GM18909 (cell line): ENCODE measurements at regions not wholly inside any gene's neighbourhood (a gene's known extent, or its start where the extent isn't known, plus 50 kb on each side); places are given as distances from the start of the nearest gene placed in this dataset.

Experiments
- ATAC-seq: cut with Tn5 transposase; IDR thresholded peaks from one replicate; pipeline ENCODE4 v1.9.1; 2021; ENCODE audit warnings: mild to moderate bottlenecking; ENCODE audit not compliant: unreplicated experiment, poor library complexity

DNA sequence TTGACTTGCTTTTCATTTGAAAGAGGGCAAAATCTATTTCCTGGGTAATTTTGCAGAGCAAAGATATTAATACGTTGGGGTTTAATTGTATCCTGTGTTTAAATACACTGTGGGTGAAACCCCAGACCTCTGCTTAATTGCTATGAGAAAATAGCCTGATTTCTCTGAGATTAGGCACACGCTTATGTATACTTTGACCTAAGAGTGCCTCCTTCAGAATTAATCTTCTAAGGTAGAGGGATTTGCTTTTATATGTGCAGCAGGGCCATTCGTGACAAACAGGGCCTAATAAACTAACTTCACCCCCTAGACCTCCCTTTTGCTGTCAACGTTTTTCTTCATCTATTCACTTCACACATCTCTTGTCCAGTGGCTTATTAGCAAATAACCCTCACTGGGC lies 216.9 kb upstream of the ADGRL2 start:
- ATAC-seq, result no peak

DNA sequence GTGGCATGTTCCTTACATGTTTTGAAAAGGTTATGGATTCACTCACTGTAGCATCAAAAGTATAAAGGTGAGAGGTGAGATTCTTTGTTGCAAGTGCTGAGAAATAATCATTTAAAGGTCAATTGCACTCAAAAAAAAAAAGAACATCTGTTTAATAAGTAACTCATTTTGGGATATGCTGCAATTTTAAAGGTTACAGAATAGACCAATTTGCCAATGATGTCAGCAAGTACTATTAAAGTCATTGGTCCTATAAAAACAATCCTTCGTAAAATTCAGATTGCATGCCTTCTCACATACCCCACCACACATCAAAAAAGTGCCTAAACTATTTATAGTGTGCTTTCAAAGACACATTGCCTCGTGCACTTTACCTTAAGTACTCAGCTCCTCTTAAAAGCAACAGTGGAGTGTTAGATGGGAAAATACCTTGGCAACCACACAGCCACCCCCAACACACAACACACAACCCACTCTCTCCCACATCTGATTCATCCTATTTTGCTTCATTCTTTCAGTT lies 218.2 kb upstream of the ADGRL2 start:
- no peak for ATAC-seq

DNA sequence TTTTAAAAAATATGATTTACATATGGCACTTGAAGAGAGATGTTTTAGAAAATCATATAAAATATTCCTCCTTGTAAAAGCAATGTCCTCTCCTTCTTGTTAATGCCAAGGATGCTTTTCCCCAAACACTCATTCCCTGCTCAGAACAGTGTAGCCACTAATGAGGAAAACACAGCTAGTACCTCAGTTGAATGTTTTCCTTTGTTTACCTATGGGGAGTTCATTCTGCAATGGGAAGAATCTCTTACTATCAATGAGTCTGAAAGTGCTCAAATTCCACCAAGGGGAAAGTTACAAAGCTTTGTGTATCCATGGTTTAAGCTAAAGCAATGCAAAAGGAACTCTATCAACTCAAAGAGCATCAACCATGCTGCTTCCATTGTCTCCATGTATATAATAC lies 221.9 kb upstream of the ADGRL2 start:
- ATAC-seq, result no peak

DNA sequence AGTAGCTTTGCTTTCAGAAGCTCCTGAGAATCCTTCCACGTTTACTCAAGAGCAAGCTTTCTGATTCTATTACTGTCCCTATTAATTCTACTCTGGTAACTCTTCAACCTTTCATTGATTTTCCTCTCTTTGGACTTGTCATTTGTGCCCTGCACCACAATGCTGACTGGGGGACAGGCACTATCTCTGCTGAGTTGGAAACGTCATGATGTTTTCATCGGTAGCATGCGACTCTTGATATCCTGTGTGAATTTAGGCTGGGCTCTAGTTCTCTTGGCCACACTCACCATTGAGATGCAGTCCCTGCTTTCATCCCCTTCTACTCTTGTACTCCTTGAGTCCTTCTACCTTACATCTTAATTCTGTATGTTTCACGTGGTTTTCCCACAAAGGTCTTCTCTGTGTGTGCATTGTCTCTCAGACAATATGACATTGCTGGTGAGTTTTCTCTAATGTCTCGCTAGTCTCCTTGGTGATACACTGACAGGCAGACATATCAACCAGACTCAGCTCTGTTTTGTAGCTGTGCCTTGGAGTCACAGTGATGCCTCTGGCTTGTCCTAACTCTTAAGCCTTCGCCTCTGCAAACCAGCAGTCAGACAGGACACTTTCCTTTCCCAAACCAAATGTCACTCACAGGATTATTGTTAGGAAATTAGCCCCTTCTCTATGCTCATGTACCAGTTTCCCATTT lies 223.6 kb upstream of the ADGRL2 start:
- no peak for ATAC-seq

DNA sequence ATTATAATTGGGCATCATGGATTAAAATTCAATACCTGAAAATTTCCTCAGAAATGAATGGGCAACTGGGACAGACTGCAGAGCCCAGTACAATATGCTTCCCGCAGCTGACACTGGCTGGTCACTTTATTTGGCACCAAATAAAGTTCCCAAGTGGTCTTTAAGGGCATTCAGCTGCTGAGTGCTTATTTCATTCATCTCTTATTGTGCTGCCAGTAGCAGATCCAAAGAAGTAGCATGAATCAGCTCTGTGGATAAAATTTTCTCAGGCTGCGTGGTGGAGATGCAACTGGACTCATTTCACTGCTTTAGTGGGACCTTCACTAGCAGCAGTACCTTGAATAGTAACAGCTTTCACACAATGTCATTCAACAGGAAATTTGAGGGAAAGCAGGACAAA lies 226.3 kb upstream of the ADGRL2 start:
- ATAC-seq, result no peak

DNA sequence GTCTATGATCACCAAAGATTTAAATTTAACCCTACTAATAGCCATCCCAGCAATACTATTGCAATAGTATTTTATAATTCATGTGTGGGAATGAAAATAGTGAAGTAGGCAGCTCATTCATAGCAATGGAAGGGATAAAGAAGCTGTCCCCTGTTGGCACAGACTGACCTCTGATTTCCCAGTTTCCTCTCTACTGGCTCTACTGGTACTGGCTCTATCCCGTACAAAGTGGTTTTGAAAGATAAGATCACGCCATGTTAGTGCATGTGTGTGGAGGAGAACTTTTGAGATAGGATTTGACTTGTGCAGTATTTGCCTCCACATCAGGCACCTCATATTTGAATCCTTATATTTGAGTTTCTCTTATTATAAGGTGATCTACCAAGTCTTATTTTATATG lies 227.3 kb upstream of the ADGRL2 start:
- ATAC-seq, result no peak

DNA sequence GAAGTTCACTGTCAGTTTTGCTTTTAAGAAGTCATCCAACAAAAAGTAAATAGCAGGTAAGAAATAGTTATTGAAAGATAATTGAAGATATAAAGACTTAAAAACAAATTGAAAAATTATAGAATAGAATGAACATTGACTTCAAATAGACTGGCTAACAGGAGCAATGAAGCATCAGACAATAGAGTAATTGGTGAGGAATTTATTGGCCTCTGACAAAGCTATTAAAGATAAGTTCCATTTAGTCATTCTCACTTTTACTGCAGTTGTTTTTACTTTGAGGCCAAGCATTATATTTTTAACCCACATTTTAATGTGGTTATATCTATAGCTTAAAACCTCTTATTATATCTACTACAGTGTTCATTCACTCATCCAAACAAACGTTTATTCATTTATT lies 228.8 kb upstream of the ADGRL2 start:
- no peak for ATAC-seq

DNA sequence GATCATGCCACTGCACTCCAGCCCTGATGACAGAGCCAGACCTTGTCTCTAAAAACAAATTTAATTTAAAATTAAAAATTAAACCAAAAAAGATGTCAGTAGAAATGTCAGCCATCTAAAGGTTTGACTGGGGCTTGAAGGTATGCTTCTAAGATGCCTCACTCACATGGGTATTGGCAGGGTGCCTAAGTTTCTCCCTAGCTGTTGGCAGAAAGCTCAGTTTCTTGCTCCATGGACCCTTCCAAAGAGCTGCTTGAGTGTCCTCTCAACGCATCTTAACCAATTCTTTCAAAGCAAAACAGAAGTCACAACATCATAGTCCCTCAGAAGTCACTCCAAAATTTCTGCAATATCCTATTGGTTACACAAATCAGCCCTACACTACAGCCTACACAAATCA lies 231.0 kb upstream of the ADGRL2 start:
- ATAC-seq, result no peak

DNA sequence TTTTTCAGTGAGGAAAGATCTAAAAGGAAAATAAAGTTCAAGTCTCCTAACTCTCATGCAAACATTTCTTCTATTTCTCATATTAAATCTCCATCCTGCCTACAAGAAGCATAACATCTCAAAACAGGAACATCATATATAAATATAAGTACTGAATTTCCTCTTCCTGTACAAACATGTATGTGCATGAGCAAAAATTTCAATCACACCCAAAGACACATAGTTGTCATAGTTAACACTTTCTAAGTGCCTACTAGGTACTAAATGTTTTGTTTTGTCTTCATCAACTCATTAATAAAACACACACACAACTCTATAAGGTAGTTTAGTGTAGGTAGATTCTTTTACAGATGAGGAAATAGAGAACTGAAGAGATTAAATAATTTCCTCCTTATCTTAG lies 237.1 kb upstream of the ADGRL2 start:
- no peak for ATAC-seq

DNA sequence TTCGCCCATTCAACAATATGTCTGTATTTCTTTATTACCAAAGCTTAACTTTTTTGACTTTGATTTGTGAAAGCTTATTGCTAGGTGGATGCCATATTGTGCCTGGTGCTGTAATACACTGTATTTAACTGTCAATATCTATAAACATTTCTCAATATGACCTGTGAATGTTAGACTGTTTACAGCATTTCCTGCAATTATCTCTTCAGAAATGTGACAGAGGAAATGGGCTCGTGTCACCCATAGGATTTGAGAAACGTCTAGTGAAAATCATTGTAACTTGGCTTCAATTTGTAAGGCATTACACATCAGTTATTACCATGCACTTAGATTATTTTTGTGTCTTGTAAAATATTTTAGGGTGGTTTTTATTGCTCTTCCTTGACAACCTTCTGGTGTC lies 237.8 kb upstream of the ADGRL2 start:
- ATAC-seq, result no peak

DNA sequence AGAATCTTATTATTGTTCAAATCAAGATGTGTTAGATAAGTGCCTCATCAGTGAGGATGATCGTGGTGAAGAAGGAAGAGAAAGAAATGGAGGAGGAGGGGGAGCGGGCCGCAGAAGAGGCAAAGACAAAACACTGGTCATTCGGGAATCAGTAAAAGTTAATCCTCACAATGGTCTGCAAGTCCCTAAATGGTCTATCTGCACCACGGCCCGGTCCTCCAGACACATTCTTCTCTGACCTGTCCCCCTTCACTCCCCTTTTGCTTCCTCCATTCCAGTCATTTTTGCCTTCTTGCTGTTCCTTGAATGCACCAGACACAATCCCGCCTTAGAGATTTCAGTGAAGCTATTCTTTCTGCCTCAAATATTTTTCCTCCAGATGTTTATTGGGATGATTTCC lies 240.1 kb upstream of the ADGRL2 start:
- ATAC-seq, result no peak

DNA sequence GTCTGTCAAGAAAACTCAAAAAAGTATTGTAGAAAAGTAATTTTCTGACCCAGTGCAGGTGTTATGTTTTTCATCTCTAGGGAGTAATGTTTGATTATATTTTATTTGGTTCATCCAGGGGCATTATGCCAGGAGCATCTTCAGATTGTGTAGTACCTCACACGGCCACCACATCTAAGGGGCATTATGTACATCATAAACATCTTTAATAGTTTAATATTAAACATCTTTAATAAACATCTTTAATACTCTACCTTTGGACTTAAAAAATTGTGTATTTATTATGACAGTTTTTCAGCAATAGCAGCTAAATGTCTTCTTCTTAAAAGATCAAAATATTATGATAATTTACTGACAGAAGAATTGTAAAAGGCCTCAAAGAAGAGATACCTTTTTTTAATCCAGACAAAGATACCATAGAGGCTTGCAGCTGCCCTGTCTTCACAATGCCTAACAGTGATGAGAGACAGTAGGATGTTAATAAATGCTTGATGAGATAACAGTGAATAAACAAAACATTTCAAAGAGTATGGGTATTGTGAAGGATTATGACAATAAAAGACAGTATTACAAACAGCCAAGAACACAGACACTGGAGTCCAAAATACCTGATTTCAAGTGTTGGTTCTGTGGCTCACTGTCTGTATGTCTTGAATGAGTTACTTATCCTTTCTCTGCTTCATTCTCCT lies 240.9 kb upstream of the ADGRL2 start:
- ATAC-seq, result no peak

DNA sequence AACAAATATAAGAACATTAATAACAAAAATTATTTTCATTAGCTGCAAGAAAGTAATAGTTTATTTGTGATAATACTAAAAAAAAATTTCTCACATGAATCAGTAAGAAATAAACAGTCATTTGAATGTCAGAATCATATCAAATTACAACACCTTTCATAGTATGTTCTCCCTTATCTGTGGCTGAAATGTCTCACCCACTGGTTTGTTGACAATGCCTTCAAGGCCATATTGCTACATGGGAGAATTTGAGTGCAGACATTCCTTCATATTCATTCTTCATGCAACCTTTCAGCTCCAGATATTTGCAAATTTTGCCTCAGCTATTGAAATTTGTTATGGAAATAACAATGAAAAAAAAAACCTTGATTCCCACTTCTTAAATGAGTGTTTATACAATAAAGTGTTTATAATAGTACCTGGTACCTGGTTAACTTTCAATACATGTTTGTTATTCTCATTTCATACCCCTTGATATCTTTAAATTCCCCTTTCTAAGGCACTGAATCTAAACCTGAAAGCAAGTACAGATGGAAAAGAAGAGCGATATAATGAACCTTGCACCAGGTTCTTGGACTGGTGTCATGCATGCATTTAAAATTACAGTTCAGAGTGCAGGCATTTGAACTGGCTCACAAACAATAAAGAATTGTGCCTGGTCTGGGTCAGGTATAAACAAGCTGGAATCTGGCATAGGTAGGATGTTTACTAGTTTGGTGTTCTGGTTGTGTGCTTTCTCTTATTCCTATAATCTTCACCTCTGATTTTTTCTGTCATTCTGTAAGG lies 242.2 kb upstream of the ADGRL2 start:
- ATAC-seq, result no peak

DNA sequence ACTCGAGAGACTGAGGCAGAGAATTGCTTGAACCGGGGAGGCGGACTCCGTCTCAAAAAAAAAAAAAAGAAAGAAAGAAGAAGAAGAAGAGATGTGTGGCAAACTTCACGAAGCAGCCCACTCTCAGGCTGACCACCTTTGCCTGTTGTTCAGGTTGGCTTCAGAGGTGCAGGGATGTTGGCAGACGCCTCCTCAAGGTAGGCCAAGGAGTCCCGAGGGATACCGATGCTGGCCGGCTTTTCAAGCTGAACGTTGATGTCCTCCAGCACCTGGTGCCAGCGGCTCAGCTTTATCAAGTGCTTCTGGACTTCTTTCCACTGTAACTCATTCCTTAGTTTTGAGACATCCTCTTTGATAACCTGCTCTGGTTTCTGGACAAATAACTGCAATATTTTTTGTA lies 243.8 kb upstream of the ADGRL2 start:
- no peak for ATAC-seq

DNA sequence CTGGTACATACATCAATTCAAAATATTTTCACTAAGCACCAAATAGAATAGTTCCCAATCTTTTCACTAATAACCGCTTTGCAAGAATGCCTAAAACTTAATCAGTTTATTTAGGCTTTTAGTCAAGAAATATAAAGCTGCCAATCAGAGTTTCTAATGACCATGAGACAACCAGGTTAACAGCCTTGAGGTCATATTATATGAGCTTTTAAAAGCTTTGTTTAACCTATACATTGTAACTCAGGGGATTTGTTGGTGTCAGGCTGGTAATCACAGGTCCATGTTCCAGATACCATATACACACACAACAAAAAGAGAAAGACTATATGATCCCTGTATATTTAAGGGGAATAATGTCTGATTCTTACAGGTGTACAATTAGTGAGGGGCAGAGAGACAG lies 246.2 kb upstream of the ADGRL2 start:
- no peak for ATAC-seq

DNA sequence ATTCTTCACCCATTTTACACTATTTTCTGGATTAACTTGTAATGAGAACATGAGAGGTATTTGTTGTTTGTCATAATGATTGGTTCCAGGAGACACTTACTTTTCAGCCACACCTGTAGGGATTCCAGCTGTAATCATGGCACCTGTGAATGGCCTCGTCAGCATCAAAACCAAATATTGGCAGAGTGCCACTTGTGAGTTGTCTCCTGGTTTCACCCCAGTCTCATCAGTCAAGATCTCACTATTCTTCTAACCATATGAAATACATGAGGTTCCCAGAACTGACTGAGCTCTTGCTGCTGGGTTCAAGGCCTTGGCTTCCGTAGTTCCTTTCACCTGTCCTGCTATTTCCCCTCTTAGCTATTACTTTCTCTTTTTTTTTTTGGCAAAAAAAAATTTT lies 246.6 kb upstream of the ADGRL2 start:
- ATAC-seq, result no peak

DNA sequence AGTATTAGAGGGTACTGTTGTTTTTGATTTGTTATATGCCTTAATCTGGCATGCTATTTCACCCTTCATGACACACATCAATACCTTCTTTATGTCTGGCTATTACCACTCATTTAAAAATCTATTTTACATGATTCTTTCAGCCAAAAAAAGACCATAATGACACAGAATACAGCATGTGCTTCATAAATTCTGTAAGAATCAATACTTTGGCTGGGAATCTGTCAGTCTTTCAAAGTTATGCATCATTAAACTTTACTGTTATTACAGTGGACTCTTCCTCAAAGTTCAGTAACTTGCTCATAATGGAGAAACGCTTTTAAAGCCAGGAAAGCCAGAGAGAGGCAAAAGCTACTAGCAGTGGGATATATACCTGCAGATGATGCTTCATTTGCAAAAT lies 247.2 kb upstream of the ADGRL2 start:
- ATAC-seq, result no peak

DNA sequence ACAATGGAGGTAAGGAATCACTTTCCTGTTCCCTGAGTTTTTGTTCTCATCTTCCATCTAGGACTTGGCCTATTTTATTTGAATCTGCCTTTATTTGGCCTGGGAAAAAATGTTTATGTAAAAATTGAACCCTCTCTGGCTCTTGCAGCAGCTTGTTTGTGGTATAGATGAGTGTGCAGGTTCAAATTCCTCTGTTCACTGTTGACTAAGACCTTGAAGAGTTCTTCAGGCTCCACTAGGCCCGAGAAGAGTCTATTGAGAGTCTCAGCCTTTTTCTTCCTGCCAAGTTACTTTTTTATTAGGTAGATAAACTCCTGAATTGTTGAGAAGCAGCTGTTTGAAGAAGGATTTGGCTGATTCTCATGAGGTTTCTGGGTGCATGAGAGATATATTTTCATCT lies 248.8 kb upstream of the ADGRL2 start:
- no peak for ATAC-seq

DNA sequence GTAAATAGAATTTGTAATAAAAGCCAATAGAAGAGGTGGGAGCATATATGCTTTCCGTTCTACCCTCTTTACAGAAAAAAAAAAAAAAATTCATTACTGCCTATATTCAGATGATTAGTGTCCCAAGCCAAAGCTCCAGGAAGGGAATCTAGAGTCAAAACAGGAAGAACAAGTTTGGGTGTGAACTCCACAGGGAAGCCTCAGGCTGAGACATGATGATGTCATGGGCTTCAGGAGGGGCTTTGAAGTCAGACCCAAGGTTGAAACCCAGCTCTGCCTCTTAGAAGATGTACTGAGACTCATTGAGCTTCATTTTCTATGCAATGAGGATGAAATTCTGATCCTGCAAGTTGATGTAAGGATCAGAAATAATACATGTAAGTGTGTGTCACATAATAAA lies 250.0 kb upstream of the ADGRL2 start:
- ATAC-seq, result no peak

DNA sequence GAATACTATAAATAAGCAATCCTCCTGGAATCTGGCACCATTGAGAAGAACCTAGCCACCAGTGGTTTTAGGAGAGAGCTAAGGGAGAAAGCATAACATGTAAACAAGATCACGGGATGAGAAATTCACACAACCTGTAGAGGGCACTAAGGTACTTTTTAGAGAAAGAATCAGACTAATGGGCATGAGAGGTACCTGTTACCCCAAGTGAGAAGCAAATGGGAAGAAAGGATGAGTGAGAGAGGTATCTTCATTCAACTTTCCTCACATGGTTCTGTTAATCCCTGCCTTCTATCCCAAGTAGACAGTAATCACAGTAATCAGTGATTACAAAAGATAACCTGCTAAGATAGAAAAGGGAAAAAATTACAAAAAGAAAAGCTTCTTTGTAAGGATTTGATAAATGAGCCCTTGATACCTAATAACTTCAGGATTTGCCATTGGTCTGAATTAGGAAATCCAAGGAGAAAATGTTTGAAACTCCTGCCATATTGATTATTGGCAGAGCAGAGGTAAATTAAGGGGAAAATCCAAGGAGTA lies 251.1 kb upstream of the ADGRL2 start:
- ATAC-seq, result peak; percentile 61
